Fibroblast of mammary gland (primary cell): ENCODE measurements at regions not wholly inside any gene's neighbourhood (a gene's known extent, or its start where the extent isn't known, plus 50 kb on each side); places are given as distances from the start of the nearest gene placed in this dataset.

Source experiments
- DNase-seq: peaks from one replicate; pipeline ENCODE4 v3.0.0-alpha.2; 2010; ENCODE audit warnings: low read depth
- H3K4me3 ChIP-seq: 2 replicates; pipeline ENCODE4 v1.5.1; 2011; ENCODE audit warnings: low read depth, mild to moderate bottlenecking, low read length, moderate library complexity; ENCODE audit not compliant: control insufficient read depth
- TF ChIP-seq, protein P1 (sequence below): conservative IDR thresholded peaks from 2 replicates; pipeline ENCODE4 v1.5.1; 2011; ENCODE audit warnings: low read depth, low read length, inconsistent platforms; ENCODE audit not compliant: control insufficient read depth, insufficient read depth

DNA sequence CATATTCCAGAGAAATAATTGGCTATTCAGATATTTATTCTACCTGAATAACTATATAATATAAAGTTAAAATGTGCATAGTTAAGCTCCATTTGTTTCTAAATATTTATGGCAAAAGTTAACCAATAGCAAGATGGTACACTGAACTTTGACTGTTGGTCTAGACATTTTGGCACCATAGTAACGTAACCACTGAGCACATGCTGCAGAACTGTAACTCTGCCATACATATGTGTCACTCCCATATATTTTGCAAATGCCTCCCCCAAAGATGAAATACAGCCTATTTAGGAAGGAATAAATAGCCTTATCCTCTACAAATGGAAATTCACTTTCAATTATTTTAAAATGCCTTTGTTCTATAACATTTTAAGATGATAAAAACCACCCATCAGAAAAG is 424.9 kb downstream of the CENPC start:
- no peak for DNase-seq
- H3K4me3 ChIP-seq, result no peak overlapping the region
- TF ChIP-seq, protein P1, sequence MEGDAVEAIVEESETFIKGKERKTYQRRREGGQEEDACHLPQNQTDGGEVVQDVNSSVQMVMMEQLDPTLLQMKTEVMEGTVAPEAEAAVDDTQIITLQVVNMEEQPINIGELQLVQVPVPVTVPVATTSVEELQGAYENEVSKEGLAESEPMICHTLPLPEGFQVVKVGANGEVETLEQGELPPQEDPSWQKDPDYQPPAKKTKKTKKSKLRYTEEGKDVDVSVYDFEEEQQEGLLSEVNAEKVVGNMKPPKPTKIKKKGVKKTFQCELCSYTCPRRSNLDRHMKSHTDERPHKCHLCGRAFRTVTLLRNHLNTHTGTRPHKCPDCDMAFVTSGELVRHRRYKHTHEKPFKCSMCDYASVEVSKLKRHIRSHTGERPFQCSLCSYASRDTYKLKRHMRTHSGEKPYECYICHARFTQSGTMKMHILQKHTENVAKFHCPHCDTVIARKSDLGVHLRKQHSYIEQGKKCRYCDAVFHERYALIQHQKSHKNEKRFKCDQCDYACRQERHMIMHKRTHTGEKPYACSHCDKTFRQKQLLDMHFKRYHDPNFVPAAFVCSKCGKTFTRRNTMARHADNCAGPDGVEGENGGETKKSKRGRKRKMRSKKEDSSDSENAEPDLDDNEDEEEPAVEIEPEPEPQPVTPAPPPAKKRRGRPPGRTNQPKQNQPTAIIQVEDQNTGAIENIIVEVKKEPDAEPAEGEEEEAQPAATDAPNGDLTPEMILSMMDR, result no peak

DNA sequence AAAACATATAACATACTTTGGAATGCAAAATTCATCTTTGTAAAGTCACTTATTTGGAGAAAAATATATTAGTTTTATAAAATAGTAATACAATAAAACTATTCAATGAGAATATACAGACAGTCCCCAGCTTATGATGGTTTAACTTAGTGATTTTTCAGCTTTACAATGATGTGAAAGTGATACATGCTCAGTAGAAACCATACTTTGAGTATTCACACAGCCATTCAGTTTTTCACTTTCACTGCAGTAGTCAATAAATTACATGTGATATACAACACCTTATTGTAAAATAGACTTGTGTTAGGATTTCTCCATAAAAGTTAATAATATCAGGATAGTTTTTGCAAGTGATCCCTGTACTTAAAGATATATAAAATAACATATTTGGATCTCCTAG is 436.0 kb downstream of the CENPC start:
- no peak for DNase-seq
- no peak overlapping the region for H3K4me3 ChIP-seq
- TF ChIP-seq, protein P1, result no peak

DNA sequence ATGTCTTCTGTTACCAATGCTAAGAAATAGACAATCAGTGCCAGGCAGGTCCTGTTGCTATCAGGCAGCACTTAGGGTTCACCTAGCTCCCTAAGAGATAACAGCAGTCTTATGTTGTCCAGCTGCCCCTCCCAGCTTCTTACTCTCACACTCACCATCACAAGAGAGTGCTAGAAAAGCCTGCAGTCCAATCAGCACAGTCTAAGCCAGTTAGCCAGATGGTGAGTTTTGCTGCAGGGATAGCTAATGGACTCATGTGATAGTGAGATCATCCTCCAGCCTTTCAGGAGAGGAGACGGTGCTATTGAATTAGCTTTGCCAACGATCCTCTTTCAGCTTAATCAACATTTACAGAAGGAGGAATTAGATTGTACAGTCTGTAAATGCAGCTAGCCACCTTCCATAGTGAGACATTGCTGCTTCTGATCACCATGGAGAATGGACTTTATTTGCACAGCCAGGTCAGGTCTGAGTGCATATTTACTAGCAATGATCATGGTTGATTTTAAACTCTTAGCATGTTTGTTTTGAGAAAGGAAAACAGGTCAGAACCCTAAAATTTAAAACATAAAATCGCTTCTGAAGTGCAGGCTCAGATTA is 438.3 kb downstream of the CENPC start:
- TF ChIP-seq, protein P1, result no peak
- no peak overlapping the region for H3K4me3 ChIP-seq
- no peak for DNase-seq

DNA sequence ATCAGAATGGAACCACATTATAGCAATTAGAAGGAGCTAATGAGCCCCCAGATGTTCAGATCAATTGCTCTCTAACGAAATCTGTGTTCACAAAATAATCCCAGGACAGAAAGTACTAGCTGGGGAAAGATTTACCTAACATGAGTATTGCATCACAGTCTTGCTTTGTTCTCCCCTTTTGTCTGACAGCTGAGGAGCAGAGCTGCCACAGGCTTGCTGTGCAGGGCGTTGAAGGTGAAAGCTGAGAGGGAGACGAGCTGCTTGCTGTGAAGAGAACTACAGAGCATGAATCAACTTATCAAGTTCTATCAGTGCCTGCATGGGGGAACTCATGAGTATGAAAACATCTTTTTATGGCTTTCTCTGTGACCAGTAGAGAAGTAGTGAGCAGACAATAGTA is 441.2 kb downstream of the CENPC start:
- TF ChIP-seq, protein P1, result no peak
- no peak for DNase-seq
- H3K4me3 ChIP-seq, result no peak overlapping the region

DNA sequence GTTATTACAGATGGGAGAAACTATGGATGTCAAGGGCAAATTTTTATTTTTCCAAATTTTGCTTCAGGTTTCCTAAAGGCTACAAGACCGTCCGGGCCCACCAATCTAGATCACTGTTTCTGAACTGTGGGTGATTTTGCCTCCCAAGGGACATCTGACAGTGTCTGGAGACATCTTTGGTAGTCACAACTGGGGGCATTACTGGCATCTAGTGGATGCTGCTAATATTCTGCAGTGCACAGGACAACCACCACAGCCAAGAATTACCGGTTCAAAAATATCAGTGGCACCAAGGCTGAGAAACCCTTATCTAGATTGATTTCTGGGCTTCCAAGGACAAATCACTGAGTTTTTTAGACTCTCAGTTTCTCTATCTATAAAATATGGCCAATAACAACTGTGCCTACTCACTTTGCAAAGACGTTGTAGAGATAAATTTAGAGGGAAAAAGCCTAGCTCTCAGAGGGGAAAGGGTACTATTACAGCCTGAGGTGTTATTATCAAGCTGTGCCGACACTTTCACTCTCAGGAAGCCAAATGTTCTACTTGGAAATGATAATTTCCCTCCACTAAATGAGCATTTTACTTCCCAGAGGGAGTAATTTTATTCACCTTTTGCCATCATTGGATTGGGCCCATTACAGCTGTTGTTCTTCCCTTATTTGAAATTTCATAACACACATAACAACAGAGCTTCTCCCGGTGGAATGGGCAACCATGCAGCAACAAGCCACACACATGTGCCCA is 442.1 kb downstream of the CENPC start:
- TF ChIP-seq, protein P1, result no peak
- H3K4me3 ChIP-seq, result no peak overlapping the region
- DNase-seq, result no peak

DNA sequence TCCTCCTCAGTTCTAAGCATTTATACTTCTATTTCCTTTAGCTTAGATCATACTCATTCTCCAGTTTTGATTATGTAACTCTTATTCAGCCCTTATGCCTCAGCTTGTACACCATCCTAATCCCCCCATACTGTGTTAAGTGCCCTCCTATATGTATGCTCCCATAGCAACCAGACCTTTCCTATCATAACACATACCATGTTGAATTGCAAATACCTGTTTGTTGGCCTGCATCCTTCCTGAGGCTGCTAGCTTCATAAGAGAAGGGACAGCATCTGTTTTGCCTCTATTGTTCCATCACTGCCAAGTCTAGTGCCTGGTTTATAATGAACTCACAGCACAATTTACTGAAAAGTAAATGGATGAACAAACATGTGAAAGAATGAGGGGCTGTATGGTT is 443.7 kb downstream of the CENPC start:
- TF ChIP-seq, protein P1, result no peak
- no peak for DNase-seq
- no peak overlapping the region for H3K4me3 ChIP-seq

DNA sequence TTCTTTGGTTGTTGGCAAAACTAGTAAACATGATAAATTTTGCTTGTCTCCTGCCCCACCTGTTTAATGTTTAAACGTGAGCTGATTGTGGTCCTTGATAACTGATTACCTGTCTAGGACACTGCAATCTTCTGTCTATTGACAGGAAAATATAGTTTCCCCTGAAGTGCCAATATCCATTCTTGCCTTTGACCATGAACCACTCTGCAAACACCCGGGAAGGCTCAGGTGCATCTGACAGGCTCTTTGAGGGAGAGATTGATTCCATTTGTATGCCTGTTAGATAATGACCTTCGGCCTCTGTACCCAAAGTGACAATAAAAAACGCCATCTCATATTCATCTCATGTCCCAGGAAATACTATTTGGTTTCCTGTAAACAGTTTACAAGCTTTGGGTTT is 453.0 kb downstream of the CENPC start:
- DNase-seq, result no peak
- TF ChIP-seq, protein P1, result no peak
- H3K4me3 ChIP-seq, result no peak overlapping the region
